ENCODE measurements at regions not wholly inside any gene's neighbourhood (a gene's known extent, or its start where the extent isn't known, plus 50 kb on each side); places are given as distances from the start of the nearest gene placed in this dataset.

DNA sequence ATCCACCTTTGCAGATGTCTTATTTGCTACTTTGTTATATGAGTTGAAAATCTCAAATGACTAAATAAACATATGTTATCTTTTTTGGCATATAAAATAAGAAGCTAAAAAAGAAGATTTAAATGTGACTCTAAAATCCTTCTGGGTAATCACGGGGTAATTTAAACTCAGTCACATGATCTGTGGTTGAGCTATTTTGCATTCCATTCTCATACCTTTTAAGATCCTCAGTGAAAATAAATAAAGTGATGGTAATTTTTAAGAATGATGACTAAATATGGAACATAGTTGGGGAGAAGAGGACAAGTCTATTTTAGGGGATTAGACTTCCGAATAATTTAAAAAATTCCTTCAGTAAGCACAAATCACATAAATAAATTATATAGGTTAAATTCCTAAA lies 1076.8 kb downstream of the TUSC7 start:
- in situ Hi-C loops (cut with MboI; ENCODE audit: low sequenced_read_pairs), result no loop called here

DNA sequence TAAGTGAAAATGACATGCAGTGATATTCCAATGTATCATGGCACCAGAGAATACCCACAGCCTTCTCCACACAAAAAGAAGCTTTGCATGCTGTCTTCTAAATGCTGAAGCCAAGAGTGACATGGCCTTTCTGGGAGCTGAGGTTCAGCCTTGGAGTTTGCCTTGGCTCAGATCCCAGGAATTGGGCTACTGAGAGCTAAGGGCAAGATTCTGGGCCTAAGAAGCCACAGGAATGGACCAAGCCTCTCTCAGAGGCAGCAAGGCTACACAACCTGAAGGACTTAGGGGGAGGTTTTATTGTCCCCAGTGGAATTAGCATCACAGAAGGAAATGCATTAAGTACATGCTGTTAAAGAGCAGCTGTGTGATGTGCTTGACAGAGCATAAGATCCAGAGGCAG lies 1078.5 kb downstream of the TUSC7 start:
- in situ Hi-C loops (cut with MboI; ENCODE audit: low sequenced_read_pairs), result no loop called here

DNA sequence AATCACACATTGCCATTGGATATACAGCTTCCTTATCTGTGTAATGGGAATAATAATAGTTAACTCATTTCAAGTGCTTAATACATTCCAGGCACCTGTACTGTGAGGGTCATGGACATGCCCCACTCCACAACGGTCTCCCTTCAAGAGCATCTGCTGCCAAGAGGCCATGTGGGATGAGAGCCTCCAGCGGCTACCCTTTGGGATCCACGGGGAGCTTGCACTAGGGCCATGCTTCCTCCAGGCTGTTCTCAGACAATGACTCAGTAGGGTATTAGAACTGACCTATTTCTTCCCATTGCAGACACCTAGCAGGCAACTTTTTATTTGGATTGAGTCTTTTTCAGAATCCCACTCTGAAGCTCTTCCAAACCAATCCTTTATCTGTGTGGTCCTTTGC lies 1078.9 kb downstream of the TUSC7 start:
- in situ Hi-C loops (cut with MboI; ENCODE audit: low sequenced_read_pairs), result no loop called here

DNA sequence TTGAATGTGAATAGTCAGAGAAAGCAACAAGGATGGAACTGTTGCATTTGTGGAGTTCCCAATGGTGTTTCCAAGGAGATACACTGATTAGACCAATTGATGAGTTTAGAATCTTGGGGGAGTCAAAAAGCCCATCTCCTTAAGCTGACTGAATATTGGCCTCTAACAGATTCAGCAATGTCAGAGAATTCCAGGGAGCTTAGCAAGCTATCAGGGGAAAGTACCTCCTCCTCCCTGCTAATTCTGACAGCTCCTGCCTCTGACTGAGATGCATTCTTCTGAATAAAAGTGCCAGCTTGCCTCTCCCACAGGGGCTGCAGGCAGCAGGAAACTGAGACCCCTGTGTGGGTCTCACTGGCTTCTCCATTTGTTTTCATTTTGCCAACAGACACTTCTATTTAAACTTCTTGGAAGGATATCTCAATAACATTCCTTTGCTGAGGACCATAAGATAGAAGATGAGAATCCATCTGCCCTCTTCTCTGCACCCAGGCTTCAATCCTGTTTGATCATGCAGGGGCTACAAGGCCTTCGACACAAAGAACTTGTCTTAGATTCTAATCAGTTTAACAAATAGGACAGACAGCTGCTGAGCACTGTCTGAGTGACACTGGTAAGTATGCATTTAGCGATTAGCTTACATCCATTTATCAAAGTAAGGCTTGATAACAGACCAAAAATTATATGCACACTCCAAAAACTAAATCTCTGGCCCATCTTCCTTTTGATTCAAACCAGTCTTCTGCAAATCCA lies 1080.8 kb downstream of the TUSC7 start:
- in situ Hi-C loops (cut with MboI; ENCODE audit: low sequenced_read_pairs), result no loop called here

DNA sequence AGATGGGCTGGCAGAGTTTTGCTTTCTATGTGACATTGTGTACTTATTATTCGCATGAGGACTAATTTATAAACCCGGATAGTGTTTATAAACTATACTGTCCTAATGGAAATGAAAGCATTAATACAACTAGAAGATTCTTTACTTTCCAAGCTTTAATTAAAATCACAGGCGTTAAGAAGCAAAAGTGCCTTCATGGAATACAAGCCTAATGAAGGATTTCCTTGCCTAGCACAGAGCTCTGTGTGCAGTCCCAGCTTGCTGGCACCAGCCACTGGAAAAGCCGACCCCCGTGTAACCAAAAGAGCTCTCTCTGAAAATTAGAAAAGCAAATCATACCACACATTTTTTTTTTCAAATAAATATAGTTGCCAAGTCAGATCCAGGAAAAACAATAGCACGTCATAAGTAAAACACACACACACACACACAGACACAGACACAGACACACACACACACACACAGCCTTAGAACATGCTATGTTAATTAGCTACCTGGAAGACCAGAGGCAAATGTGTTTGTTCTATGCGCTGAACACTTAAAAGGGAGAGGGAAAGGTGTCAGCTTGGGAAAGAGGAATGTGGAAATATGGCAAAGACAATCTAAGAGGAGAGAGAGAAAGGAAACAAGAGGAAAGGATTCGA lies 1084.2 kb downstream of the TUSC7 start:
- in situ Hi-C loops (cut with MboI; ENCODE audit: low sequenced_read_pairs), result no loop called here

DNA sequence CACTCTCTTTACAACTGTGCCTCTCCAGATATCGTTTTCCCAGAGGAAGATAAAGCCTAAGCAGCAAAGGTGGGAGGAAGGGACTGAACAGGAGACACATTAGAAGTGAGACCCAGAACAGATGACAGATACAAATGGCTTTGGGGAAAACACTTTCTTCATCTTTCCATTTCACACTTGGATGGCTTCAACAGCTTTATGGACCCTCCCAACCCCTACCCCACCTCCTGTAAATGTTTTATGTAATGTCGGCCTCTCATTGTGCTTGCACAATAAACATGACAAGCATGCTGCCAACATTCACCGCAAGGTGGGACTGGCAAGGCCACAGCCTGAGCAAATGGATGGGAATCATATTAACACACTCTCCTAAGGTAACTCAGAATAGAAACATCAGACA lies 1088.6 kb downstream of the TUSC7 start:
- in situ Hi-C loops (cut with MboI; ENCODE audit: low sequenced_read_pairs), result no loop called here

DNA sequence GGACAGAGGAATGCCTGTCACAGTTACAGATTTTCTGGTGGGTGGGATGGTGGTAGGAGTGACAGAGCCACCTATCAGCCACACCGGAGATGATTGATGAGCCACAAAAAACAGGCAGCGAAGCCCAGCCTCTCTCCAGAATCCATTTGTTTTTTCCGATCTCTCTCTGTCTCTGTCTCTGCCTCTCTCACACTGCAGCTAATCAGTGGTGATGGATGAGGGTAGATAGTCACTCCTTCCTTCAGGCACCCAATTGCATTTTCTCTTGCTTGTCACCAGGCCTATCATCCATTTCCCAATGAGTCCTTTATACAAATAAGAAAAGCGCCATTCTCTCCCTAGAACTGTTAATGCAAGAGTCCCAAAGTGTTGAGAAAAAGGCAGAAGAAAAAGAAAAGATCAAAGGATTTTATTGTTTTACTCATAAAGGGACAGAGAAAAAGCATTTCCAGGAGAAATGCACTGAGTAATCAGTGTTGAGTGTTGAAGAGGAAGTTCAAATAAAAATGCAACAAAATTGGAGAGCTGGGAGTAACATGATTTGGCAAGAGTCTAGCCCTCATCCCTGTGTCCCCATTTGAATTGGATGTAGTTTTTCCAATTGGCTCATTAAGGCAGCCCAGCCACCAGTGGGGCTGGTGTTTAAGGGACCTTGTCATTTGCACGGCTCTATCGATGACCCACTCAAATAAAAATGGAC lies 1089.3 kb downstream of the TUSC7 start:
- in situ Hi-C loops (cut with MboI; ENCODE audit: low sequenced_read_pairs), result no loop called here

DNA sequence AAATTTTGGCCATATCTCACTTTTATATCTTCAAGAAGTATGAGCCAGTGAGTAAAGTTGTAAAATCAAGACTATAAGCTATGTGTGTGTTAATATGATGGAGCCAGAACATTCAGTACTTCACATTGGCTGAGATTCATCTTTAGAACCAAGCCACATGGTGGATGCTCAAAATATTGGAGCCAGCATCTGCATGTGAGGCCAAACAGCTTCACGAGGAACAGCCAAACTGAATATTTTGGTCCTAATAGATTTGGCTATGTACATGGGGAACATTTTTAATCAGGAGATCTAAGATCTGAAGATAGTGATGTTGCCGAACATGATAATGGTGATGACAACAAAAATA lies 1089.8 kb downstream of the TUSC7 start:
- in situ Hi-C loops (cut with MboI; ENCODE audit: low sequenced_read_pairs), result no loop called here

DNA sequence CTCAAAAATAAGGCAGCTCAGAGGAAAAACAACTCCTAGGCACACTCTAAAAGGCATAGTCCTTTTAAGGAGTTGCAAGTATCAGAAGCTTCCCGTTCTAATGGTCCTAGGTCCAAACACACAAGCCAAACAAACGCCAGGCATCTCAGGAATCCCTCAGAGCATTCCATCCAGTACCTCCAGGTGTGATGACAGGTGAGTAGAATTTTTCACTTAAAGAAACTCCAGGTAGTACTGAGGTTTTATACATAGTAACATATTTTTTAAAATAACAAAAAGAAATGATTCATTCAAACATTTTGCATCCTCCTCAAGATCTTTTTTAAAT lies 1092.3 kb downstream of the TUSC7 start:
- in situ Hi-C loops (cut with MboI; ENCODE audit: low sequenced_read_pairs), result no loop called here

DNA sequence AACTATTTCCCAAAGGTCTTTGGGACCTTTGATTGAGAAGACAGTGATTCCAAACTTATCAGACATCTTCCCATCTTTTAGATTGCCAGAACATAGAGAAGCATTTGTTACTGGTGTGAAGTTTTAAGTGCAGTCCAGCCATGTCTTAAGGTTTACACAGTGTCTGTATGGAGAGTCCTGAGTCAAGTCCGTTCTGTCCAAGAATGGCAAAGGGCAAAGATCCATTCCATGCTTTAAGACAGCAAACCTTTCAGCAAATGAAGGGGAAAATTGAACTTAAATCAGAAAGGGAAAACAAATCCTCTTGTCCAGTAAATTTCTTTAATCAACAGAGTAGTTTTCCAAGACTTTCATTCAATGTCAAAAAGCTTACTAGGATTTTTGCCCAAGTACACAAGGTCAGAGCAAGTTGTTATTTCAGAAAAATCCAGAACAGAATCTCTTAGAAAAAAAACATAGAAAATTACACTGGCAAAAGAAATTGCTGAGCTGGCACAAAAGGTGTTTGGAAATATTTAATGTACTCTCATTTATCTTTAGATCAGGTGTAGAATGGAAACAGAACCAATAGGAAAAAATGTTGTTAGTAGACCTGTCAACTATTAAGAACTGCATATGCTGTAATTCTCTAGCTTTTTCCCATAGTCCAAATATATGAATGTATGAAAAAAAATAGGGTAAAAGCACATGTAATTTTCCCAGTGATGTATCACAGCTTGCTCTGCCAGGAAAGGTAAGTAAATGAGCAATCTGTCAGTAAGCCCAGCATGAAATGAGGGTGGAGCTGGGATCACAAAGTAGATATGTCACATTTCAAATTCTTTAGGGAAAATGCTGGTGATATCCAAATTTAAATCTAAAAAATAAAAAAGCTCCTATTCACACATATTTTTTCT lies 1099.9 kb downstream of the TUSC7 start:
- in situ Hi-C loops (cut with MboI; ENCODE audit: low sequenced_read_pairs), result no loop called here

DNA sequence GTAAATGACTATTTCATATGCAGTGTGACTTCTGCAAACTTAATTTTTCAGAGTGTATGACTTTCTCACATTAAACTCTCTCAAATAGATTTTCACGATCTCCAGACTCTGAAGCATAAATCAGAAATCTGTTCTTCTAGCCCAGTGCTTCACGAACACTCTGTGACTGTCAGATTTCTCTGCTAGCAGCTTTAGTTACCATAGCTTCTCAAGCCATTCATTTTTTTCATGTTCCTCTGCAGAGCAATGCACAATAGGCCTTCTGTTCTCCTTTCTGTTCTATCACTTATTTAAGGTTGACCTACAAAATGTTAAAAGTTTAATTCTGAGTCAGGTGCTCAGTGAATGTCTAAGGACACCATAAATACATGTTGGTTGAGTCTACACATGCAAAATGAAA lies 1102.2 kb downstream of the TUSC7 start:
- in situ Hi-C loops (cut with MboI; ENCODE audit: low sequenced_read_pairs), result no loop called here

DNA sequence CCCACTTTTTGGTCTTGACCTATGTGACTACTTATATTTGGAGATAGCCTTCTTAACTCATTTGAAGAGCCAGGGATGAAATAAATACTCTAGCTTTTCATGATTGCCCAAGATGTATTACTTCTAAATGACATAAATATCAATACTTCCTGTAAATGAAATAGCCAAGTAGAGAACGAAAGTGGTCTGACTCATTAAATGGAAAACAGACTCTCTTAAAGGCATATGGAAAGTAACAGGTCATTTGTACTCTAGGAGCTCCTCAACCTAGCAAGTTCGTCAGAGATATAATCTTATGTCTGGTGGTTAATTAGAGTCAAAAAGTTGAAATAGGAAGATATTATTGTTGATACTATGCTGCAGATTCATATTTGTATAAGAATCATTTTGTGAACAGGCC lies 1105.4 kb downstream of the TUSC7 start:
- in situ Hi-C loops (cut with MboI; ENCODE audit: low sequenced_read_pairs), result no loop called here

DNA sequence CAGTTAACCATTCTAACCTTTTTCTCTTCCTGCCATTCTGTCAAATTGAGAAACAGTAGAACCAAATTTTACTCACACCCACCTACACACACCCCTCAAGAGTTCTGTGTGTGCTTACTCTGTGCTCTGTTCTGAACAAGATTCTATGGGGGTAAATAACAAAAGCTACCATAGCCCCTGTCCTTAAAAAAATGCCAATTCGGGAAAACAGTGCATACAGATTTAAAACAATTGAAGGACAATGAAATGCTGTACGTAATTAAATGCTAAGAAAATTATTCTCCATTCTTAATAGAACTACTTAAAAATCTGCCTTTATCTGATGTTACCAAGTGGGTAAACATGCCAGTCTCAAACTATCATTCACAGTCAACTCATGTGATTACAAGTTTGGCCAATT lies 1107.5 kb downstream of the TUSC7 start:
- in situ Hi-C loops (cut with MboI; ENCODE audit: low sequenced_read_pairs), result no loop called here

DNA sequence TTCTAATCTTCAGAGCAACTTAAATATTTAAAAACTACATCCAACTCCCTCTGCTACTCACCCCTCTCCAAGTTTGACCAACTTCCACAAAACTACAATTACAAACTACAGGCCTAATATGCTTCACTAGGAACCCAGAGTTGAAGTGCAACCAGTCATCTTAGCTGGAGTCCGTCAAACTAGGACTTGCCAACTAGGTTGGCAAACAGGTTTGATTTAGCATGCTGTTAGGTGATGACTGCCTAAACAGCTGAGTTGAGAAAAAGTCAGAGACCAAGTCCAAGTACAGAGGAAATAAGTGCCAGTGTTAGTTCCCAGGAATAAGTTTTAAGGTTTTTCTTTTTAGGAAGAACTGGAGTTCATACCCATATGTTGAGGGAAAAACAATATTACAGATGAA lies 1109.0 kb downstream of the TUSC7 start:
- in situ Hi-C loops (cut with MboI; ENCODE audit: low sequenced_read_pairs), result no loop called here

DNA sequence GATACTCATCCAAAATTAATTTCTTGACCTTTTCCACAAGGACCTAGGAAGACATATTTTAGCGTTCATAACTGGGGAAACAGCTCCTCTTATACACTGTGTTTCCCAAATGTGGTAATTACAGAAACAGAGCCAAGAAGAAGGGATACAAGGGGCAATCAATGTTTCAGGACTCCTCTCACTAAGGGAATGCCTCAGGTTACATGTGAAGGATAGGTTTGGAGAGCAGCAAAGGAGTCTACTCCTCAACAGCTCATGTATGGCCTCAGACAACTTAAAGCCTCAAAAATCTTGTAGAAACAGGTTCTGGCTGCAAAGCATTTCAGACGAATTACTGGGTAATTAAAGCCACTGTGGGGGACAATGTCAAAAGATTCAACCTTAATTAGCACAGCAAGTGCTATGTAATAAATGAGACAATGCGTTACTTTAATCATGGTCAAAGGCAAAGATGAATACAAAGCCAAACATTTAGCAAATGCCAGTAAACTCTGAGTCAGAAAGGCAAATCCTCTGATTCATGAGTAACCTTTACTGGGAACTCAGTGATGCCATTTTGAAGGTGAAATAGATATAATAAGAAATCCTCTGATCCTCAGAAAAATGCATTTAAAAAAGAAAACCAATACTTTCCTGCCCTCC lies 1111.2 kb downstream of the TUSC7 start:
- in situ Hi-C loops (cut with MboI; ENCODE audit: low sequenced_read_pairs), result no loop called here

DNA sequence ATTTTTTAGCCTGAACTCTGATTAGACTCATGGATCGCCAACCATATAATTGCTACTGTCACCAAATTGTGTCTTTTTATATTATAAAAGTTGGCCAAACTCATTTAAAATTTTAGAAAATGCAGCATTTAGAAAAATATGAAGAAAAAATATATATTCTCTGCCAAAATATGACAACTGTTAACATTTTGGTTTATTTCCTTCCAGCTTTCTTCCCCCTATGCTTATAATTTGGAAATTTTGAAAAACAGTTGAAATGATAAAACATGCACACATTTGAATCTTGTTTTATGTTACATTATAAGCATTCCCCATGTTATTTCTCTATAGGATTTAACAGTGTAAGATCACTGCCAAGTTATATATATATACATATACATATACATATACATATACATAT lies 1112.8 kb downstream of the TUSC7 start:
- in situ Hi-C loops (cut with MboI; ENCODE audit: low sequenced_read_pairs), result no loop called here

DNA sequence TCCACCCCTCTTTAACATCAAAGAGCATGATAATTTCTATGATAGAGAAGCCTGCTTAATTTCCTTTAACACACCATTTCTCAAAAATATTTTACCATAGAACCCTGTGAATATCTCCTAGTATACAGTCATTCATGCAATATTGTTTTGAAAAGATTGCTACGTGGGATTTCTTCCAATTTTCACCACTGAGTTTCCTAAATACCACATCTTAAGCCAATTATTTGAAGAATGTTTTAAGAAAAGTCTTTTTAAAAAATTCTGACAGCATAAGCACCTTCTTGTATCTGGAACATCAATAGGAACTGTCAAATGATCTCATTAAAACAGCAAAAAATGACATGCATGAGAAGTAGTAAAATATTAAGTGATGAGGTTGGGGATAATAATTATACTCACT lies 1126.7 kb downstream of the TUSC7 start:
- in situ Hi-C loops (cut with MboI; ENCODE audit: low sequenced_read_pairs), result no loop called here

DNA sequence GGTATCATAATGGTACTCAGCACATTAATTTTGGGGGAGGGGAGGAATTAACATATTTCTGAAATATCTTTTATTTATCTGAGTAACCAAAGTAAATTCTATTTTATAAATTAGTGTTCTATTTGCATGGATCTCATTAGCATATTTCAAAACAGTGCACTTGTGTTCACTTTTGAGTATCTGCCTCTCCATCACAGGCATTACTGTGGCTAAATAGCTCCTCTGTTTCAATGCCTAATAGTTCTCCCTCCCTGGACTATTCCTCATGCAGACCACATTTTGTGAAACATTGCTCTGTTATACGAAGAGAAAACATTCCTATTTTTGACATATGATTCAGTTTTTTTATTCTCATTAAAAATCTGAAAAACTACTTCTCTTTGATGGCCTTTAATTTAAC lies 1127.8 kb downstream of the TUSC7 start:
- in situ Hi-C loops (cut with MboI; ENCODE audit: low sequenced_read_pairs), result no loop called here

DNA sequence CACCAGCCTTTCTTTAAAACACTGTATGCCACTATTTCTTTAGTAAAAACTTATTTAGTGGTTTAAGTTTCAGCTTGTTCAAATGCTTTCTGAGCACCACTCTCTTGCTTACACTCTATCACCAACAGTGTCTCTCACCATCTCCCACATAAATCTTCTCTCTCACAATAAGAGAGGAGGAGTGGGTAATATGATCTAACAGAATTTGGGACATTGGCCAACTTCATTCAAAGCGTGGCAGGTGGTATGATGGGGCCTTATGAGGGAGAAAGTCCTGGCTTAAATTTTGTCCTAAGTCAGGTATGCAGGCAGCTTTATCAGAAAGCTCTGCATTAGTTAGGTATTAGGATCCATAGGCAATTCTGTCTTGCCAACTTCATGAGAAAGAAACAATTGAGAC lies 1132.5 kb downstream of the TUSC7 start:
- in situ Hi-C loops (cut with MboI; ENCODE audit: low sequenced_read_pairs), result no loop called here

DNA sequence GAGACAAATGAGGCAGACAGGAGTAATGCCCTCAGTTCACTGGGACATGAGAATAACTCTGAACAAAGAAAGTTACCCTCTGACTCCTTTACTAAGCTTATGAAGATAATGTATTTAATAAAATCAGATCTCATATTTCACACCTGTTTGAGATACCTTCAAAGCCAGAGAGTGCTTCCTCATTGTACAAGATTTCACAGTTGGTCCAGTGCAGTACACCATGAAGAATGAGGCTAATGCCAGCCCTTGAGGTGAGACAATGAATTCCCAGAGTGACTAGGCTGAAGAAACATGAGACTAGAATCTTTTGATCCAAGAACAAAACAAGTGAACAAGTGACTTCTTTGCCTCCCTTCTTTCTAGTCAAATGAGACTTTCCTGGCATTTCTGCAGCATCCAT lies 1133.8 kb downstream of the TUSC7 start:
- in situ Hi-C loops (cut with MboI; ENCODE audit: low sequenced_read_pairs), result no loop called here

DNA sequence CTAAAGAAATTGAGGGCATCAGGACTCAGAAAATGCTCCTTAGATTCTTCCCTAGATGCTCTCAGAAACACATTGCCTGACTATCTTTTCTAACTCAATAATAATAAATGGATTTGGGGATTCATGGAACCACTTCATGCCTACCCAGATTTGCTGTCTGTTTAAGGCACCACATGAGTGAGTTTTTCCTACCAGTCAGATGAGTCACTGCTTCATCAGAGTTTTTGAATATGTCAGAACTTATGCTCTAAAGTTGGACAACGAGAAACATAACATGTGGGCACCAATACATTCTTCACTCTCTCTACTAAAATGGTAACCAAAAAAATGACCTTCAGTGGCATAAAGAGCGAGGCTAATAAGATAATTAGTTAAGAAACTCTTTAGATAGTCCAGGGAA lies 1135.1 kb downstream of the TUSC7 start:
- in situ Hi-C loops (cut with MboI; ENCODE audit: low sequenced_read_pairs), result no loop called here

Data from HL-60/S4 treated with phorbol 12-myristate 13-acetate at 8.2 ng/mL for 4 days and 3 days (cell line).